ENCODE measurements at regions not wholly inside any gene's neighbourhood (a gene's known extent, or its start where the extent isn't known, plus 50 kb on each side); places are given as distances from the start of the nearest gene placed in this dataset.

GRCh38 chr4:1573830-1574459, 110.2 kb downstream of the FAM53A start:
- in situ Hi-C loops (cut with MboI; ENCODE audit: low pct_ligation_motif_present in 1 of 4, low pct_unique_long_range_greater_than_20kb in 1 of 4, low sequenced_read_pairs in 3 of 4), result no loop called here
- WGBS, 2 donors (ENCODE audit: low coverage in 1 of 2), result 71% methylated on average over 6 to 13 of the region's 13 CpGs
- intact Hi-C loops (cut with DNase I; ENCODE audit: low total_unique reads), result no loop called here
- Histone ChIP-seq H3K4me3 (no peak overlapping the region), H3K27me3 (peaks cover 14% of the 10 kb centered on the region), H3K36me3 (no peaks in the 10 kb centered on the region), H3K27ac (no peak overlapping the region), H3K4me1 (peaks cover 2 to 7% (median 4%) of the 10 kb centered on the region in 4 donors), H3K9me3 (no peaks in the 10 kb centered on the region)
- no peak for TF ChIP-seq CTCF (IDR thresholded peaks at IDR 0.05)
- no peak for TF ChIP-seq POLR2AphosphoS5 (IDR thresholded peaks at IDR 0.05)
- no peak for TF ChIP-seq POLR2A (IDR thresholded peaks at IDR 0.05)
- DNase-seq, result no peak

- 69 to 73% methylated on average over 2 of the region's 2 CpGs for WGBS, 2 donors (ENCODE audit: low coverage in 1 of 2)
- no peak for TF ChIP-seq POLR2AphosphoS5 (IDR thresholded peaks at IDR 0.05)
- no peak for TF ChIP-seq POLR2A (IDR thresholded peaks at IDR 0.05)
- no peak for TF ChIP-seq CTCF (IDR thresholded peaks at IDR 0.05)
- no peak for TF ChIP-seq EP300 (IDR thresholded peaks at IDR 0.05; ENCODE audit: low read depth)
- no peak overlapping the region for H3K4me3 ChIP-seq
- intact Hi-C loops (cut with DNase I; ENCODE audit: low total_unique reads), result no loop called here
- H3K36me3 ChIP-seq, result no peaks in the 10 kb centered on the region
- H3K27me3 ChIP-seq, result peaks cover 15% of the 10 kb centered on the region
- no peak overlapping the region for H3K27ac ChIP-seq
- H3K9me3 ChIP-seq, result no peaks in the 10 kb centered on the region
- in situ Hi-C loops (cut with MboI; ENCODE audit: low pct_ligation_motif_present in 1 of 4, low pct_unique_long_range_greater_than_20kb in 1 of 4, low sequenced_read_pairs in 3 of 4), result no loop called here
- H3K4me1 ChIP-seq, result peaks cover 0 to 2% (median under 1%) of the 10 kb centered on the region in 4 donors
- DNase-seq, result no peak
Observed at GRCh38 chr4:1572964-1573720, 111.0 kb downstream of the FAM53A start.

GRCh38 chr4:1572521-1572920, 111.6 kb downstream of the FAM53A start:
- TF ChIP-seq EP300 (IDR thresholded peaks at IDR 0.05; ENCODE audit: low read depth), result no peak
- no peak for TF ChIP-seq POLR2AphosphoS5 (IDR thresholded peaks at IDR 0.05)
- TF ChIP-seq POLR2A (IDR thresholded peaks at IDR 0.05), result no peak
- TF ChIP-seq CTCF (IDR thresholded peaks at IDR 0.05), result no peak
- Histone ChIP-seq H3K36me3 (no peaks in the 10 kb centered on the region), H3K27ac (no peak overlapping the region), H3K9me3 (no peaks in the 10 kb centered on the region), H3K27me3 (peaks cover 15% of the 10 kb centered on the region), H3K4me1 (peaks cover 0 to 4% (median 2%) of the 10 kb centered on the region in 4 donors), H3K4me3 (no peak overlapping the region)
- DNase-seq, result no peak
- WGBS, 2 donors (ENCODE audit: low coverage in 1 of 2), result 50 to 63% methylated on average over 1 to 9 of the region's 9 CpGs
- in situ Hi-C loops (cut with MboI; ENCODE audit: low pct_ligation_motif_present in 1 of 4, low pct_unique_long_range_greater_than_20kb in 1 of 4, low sequenced_read_pairs in 3 of 4) (no loop called here), intact Hi-C loops (cut with DNase I; ENCODE audit: low total_unique reads) (no loop called here)

GRCh38 chr4:1572010-1572385, 112.1 kb downstream of the FAM53A start:
- no peak overlapping the region for H3K4me3 ChIP-seq
- WGBS, 2 donors (ENCODE audit: low coverage in 1 of 2), result 55 to 58% methylated on average over 2 to 10 of the region's 10 CpGs
- in situ Hi-C loops (cut with MboI; ENCODE audit: low pct_ligation_motif_present in 1 of 4, low pct_unique_long_range_greater_than_20kb in 1 of 4, low sequenced_read_pairs in 3 of 4), result no loop called here
- peaks cover 0 to 5% (median 2%) of the 10 kb centered on the region in 4 donors for H3K4me1 ChIP-seq
- no peak overlapping the region for H3K27ac ChIP-seq
- H3K27me3 ChIP-seq, result peaks cover 19% of the 10 kb centered on the region
- TF ChIP-seq CTCF (IDR thresholded peaks at IDR 0.05) (no peak), EP300 (IDR thresholded peaks at IDR 0.05; ENCODE audit: low read depth) (no peak), POLR2A (IDR thresholded peaks at IDR 0.05) (no peak), POLR2AphosphoS5 (IDR thresholded peaks at IDR 0.05) (no peak)
- H3K36me3 ChIP-seq, result no peaks in the 10 kb centered on the region
- no peak for DNase-seq
- intact Hi-C loops (cut with DNase I; ENCODE audit: low total_unique reads), result no loop called here
- H3K9me3 ChIP-seq, result no peaks in the 10 kb centered on the region

All from transverse colon (tissue), 4 donors.